CD4-positive, alpha-beta T cell treated with Interleukin-15 for 4 hours (primary cell): ENCODE measurements at regions not wholly inside any gene's neighbourhood (a gene's known extent, or its start where the extent isn't known, plus 50 kb on each side); places are given as distances from the start of the nearest gene placed in this dataset.

ENCODE experiments used
- DNase-seq: peaks from one replicate; pipeline ENCODE4 v3.0.0-alpha.2; 2020; ENCODE audit warnings: low spot score

GRCh38 chr10:128422999-128423398 is 296.8 kb upstream of the MKI67 start:
- DNase-seq: no peak

GRCh38 chr10:128429321-128429720 is 303.1 kb upstream of the MKI67 start:
- no peak for DNase-seq

- no peak for DNase-seq
Measured at GRCh38 chr10:128429835-128430513, 303.8 kb upstream of the MKI67 start.

- no peak for DNase-seq
Measured at GRCh38 chr10:128431083-128431482, 304.9 kb upstream of the MKI67 start.

GRCh38 chr10:128431506-128431905 is 305.3 kb upstream of the MKI67 start:
- no peak for DNase-seq

- DNase-seq: no peak
Measured at GRCh38 chr10:128432011-128432410, 305.8 kb upstream of the MKI67 start.

GRCh38 chr10:128432423-128432822 is 306.2 kb upstream of the MKI67 start:
- DNase-seq: no peak

- DNase-seq: no peak
Measured at GRCh38 chr10:128435811-128436210, 309.6 kb upstream of the MKI67 start.

- no peak for DNase-seq
Measured at GRCh38 chr10:128437786-128438345, 311.6 kb upstream of the MKI67 start.

- DNase-seq: no peak
Measured at GRCh38 chr10:128438417-128439063, 312.3 kb upstream of the MKI67 start.

GRCh38 chr10:128440513-128441160 is 314.4 kb upstream of the MKI67 start:
- no peak for DNase-seq

GRCh38 chr10:128443925-128444518 is 317.8 kb upstream of the MKI67 start:
- DNase-seq: no peak

GRCh38 chr10:128448796-128449195 is 322.6 kb upstream of the MKI67 start:
- DNase-seq: no peak

- no peak for DNase-seq
Measured at GRCh38 chr10:128451879-128452278, 325.7 kb upstream of the MKI67 start.

GRCh38 chr10:128456271-128456670 is 330.0 kb upstream of the MKI67 start:
- no peak for DNase-seq

GRCh38 chr10:128457136-128457535 is 330.9 kb upstream of the MKI67 start:
- DNase-seq: no peak

GRCh38 chr10:128461991-128462390 is 335.8 kb upstream of the MKI67 start:
- DNase-seq: no peak

GRCh38 chr10:128462844-128463243 is 336.6 kb upstream of the MKI67 start:
- DNase-seq: no peak

GRCh38 chr10:128463991-128464760 is 338.0 kb upstream of the MKI67 start:
- DNase-seq: no peak

- DNase-seq: no peak
Measured at GRCh38 chr10:128465697-128466096, 339.5 kb upstream of the MKI67 start.

- DNase-seq: no peak
Measured at GRCh38 chr10:128466831-128467371, 340.7 kb upstream of the MKI67 start.

- no peak for DNase-seq
Measured at GRCh38 chr10:128468462-128468861, 342.2 kb upstream of the MKI67 start.
